Gastroesophageal sphincter (tissue), 3 donors: ENCODE measurements at regions not wholly inside any gene's neighbourhood (a gene's known extent, or its start where the extent isn't known, plus 50 kb on each side); places are given as distances from the start of the nearest gene placed in this dataset.

Experiments
- EP300 ChIP-seq: sonication (generic); formaldehyde crosslinking; IDR thresholded peaks from one replicate; pipeline ENCODE4 v1.6.1; 2017; ENCODE audit warnings: antibody characterized with exemption, mild to moderate bottlenecking
- POLR2A ChIP-seq, 2 donors: fragments of 450-650 bp; IDR thresholded peaks; one replicate each; pipeline ENCODE4 v1.6.1; 2017; ENCODE audit warnings: antibody characterized with exemption in 2 of 2, mild to moderate bottlenecking in 2 of 2, moderate library complexity in 1 of 2
- POLR2AphosphoS5 ChIP-seq: sonication (generic); formaldehyde crosslinking; IDR thresholded peaks from one replicate; pipeline ENCODE4 v1.6.1; 2017; ENCODE audit warnings: antibody characterized with exemption
- TF ChIP-seq, protein P1 (sequence below), 4 experiments: fragments of 200-600 bp in 2 of 4; fragments of 450-650 bp in 2 of 4; sonication (generic) in 1 of 4; IDR thresholded peaks; one replicate each; pipeline ENCODE4 v1.5.1; 2017 to 2019; ENCODE audit warnings: antibody characterized with exemption in 4 of 4, mild to moderate bottlenecking in 2 of 4, moderate library complexity in 2 of 4

- TF ChIP-seq, protein P1, sequence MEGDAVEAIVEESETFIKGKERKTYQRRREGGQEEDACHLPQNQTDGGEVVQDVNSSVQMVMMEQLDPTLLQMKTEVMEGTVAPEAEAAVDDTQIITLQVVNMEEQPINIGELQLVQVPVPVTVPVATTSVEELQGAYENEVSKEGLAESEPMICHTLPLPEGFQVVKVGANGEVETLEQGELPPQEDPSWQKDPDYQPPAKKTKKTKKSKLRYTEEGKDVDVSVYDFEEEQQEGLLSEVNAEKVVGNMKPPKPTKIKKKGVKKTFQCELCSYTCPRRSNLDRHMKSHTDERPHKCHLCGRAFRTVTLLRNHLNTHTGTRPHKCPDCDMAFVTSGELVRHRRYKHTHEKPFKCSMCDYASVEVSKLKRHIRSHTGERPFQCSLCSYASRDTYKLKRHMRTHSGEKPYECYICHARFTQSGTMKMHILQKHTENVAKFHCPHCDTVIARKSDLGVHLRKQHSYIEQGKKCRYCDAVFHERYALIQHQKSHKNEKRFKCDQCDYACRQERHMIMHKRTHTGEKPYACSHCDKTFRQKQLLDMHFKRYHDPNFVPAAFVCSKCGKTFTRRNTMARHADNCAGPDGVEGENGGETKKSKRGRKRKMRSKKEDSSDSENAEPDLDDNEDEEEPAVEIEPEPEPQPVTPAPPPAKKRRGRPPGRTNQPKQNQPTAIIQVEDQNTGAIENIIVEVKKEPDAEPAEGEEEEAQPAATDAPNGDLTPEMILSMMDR (IDR thresholded peaks at IDR 0.05) = no peak
- no peak for TF ChIP-seq EP300
- TF ChIP-seq POLR2A (IDR thresholded peaks at IDR 0.05) = no peak
- TF ChIP-seq POLR2AphosphoS5 = no peak
Observed at GRCh38 chr13:29693275-29693945, 97.9 kb upstream of the SLC7A1 start.
